ENCODE measurements at regions not wholly inside any gene's neighbourhood (a gene's known extent, or its start where the extent isn't known, plus 50 kb on each side); places are given as distances from the start of the nearest gene placed in this dataset.

DNA sequence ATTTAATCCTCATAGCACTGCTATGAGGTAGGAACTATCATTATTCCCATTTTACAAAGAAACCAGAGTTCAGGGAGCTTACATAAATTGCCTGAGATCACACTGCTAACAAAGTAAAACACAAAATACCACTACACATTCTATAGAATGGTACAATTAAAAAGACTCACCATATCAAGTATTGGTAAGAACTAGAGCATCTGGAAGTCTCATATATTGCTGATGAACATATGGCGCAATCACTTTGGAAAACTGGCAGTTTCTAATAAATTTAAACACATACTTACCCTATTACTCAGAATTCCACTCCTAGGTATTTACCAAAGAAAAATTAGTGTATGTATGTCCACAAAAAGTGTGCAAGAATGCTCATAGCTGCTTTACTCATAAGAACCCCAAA, 261.5 kb downstream of the RRAGC start:
- TF ChIP-seq CREB1 (CRISPR knock-in tag; IDR thresholded peaks at IDR 0.05; ENCODE audit: low read depth): no peak
- TF ChIP-seq EZH2phosphoT487 (IDR thresholded peaks at IDR 0.05; ENCODE audit: unreplicated experiment): no peak
- no peak for TF ChIP-seq ETS1 (IDR thresholded peaks at IDR 0.05)
- TF ChIP-seq ZNF114 (CRISPR knock-in tag; IDR thresholded peaks at IDR 0.05): no peak
- no peak for TF ChIP-seq JUNB (IDR thresholded peaks at IDR 0.05; ENCODE audit: unreplicated experiment)
- no peak for TF ChIP-seq POLR2AphosphoS5 (IDR thresholded peaks at IDR 0.05; ENCODE audit: low read depth)
- TF ChIP-seq EZH2 (IDR thresholded peaks at IDR 0.05; ENCODE audit: low read depth, unreplicated experiment): no peak
- TF ChIP-seq, protein P1, sequence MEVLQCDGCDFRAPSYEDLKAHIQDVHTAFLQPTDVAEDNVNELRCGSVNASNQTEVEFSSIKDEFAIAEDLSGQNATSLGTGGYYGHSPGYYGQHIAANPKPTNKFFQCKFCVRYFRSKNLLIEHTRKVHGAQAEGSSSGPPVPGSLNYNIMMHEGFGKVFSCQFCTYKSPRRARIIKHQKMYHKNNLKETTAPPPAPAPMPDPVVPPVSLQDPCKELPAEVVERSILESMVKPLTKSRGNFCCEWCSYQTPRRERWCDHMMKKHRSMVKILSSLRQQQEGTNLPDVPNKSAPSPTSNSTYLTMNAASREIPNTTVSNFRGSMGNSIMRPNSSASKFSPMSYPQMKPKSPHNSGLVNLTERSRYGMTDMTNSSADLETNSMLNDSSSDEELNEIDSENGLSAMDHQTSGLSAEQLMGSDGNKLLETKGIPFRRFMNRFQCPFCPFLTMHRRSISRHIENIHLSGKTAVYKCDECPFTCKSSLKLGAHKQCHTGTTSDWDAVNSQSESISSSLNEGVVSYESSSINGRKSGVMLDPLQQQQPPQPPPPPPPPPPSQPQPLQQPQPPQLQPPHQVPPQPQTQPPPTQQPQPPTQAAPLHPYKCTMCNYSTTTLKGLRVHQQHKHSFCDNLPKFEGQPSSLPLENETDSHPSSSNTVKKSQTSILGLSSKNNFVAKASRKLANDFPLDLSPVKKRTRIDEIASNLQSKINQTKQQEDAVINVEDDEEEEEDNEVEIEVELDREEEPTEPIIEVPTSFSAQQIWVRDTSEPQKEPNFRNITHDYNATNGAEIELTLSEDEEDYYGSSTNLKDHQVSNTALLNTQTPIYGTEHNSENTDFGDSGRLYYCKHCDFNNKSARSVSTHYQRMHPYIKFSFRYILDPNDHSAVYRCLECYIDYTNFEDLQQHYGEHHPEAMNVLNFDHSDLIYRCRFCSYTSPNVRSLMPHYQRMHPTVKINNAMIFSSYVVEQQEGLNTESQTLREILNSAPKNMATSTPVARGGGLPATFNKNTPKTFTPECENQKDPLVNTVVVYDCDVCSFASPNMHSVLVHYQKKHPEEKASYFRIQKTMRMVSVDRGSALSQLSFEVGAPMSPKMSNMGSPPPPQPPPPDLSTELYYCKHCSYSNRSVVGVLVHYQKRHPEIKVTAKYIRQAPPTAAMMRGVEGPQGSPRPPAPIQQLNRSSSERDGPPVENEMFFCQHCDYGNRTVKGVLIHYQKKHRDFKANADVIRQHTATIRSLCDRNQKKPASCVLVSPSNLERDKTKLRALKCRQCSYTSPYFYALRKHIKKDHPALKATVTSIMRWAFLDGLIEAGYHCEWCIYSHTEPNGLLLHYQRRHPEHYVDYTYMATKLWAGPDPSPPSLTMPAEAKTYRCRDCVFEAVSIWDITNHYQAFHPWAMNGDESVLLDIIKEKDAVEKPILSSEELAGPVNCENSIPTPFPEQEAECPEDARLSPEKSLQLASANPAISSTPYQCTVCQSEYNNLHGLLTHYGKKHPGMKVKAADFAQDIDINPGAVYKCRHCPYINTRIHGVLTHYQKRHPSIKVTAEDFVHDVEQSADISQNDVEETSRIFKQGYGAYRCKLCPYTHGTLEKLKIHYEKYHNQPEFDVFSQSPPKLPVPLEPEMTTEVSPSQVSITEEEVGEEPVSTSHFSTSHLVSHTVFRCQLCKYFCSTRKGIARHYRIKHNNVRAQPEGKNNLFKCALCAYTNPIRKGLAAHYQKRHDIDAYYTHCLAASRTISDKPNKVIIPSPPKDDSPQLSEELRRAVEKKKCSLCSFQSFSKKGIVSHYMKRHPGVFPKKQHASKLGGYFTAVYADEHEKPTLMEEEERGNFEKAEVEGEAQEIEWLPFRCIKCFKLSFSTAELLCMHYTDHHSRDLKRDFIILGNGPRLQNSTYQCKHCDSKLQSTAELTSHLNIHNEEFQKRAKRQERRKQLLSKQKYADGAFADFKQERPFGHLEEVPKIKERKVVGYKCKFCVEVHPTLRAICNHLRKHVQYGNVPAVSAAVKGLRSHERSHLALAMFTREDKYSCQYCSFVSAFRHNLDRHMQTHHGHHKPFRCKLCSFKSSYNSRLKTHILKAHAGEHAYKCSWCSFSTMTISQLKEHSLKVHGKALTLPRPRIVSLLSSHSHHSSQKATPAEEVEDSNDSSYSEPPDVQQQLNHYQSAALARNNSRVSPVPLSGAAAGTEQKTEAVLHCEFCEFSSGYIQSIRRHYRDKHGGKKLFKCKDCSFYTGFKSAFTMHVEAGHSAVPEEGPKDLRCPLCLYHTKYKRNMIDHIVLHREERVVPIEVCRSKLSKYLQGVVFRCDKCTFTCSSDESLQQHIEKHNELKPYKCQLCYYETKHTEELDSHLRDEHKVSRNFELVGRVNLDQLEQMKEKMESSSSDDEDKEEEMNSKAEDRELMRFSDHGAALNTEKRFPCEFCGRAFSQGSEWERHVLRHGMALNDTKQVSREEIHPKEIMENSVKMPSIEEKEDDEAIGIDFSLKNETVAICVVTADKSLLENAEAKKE (CRISPR knock-in tag; IDR thresholded peaks at IDR 0.05): no peak
- no peak for TF ChIP-seq REST (IDR thresholded peaks at IDR 0.05; ENCODE audit: unreplicated experiment)
- no peak for TF ChIP-seq NANOG (IDR thresholded peaks at IDR 0.05; ENCODE audit: borderline replicate concordance)
- no peak for TF ChIP-seq ZNF331 (CRISPR knock-in tag; IDR thresholded peaks at IDR 0.05; ENCODE audit: low read depth)
- TF ChIP-seq, protein P2, sequence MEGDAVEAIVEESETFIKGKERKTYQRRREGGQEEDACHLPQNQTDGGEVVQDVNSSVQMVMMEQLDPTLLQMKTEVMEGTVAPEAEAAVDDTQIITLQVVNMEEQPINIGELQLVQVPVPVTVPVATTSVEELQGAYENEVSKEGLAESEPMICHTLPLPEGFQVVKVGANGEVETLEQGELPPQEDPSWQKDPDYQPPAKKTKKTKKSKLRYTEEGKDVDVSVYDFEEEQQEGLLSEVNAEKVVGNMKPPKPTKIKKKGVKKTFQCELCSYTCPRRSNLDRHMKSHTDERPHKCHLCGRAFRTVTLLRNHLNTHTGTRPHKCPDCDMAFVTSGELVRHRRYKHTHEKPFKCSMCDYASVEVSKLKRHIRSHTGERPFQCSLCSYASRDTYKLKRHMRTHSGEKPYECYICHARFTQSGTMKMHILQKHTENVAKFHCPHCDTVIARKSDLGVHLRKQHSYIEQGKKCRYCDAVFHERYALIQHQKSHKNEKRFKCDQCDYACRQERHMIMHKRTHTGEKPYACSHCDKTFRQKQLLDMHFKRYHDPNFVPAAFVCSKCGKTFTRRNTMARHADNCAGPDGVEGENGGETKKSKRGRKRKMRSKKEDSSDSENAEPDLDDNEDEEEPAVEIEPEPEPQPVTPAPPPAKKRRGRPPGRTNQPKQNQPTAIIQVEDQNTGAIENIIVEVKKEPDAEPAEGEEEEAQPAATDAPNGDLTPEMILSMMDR (conservative IDR thresholded peaks at IDR 0.05; ENCODE audit: low read depth in 2 of 2): no peak
- TF ChIP-seq STAT1 (IDR thresholded peaks at IDR 0.05; ENCODE audit: unreplicated experiment): no peak
- Histone ChIP-seq H3F3A (replicated peaks; ENCODE audit: low read depth) (no peaks in the 10 kb centered on the region), H3K9me2 (ENCODE audit: insufficient read depth) (no peaks in the 10 kb centered on the region), H3K79me2 (replicated peaks; ENCODE audit: insufficient read depth) (no peaks in the 10 kb centered on the region), H2AFZ (no peak overlapping the region), H3K36me3 (ENCODE audit: insufficient read depth) (no peaks in the 10 kb centered on the region), H3K27ac (ENCODE audit: low read depth) (no peak overlapping the region), H3K4me3 (no peak overlapping the region), H3K4me1 (ENCODE audit: insufficient read depth) (peaks cover 13% of the 10 kb centered on the region), H4K20me1 (replicated peaks; ENCODE audit: insufficient read depth) (no peaks in the 10 kb centered on the region), H3K27me3 (ENCODE audit: insufficient read depth) (peaks cover 82% of the 10 kb centered on the region), H3K4me2 (no peak overlapping the region)
- H3K27ac Mint-ChIP-seq: no peak overlapping the region
- no peaks in the 10 kb centered on the region for H3K36me3 Mint-ChIP-seq (ENCODE audit: low read depth)
- peaks cover 17% of the 10 kb centered on the region for H3K27me3 Mint-ChIP-seq (ENCODE audit: insufficient read depth, low read depth, poor library complexity)
- H3K9me3 Mint-ChIP-seq: peaks cover 9% of the 10 kb centered on the region
- no peak for ATAC-seq
- DNase-seq (ENCODE audit: low spot score): no peak
- H3K4me1 Mint-ChIP-seq: peaks cover 16% of the 10 kb centered on the region; the same call in 2 of the 3 replicates
- no peak overlapping the region for H3K4me3 Mint-ChIP-seq

Data from GM23338 (cell line).